SIG-M5 treated with dmso at 0.1 percent for 504 hours (cell line): ENCODE measurements at regions not wholly inside any gene's neighbourhood (a gene's known extent, or its start where the extent isn't known, plus 50 kb on each side); places are given as distances from the start of the nearest gene placed in this dataset.

Source experiments
- DNase-seq: peaks from one replicate; lab custom pipeline; 2025; ENCODE audit not compliant: unreplicated experiment; lab: John Stamatoyannopoulos, UW

DNA sequence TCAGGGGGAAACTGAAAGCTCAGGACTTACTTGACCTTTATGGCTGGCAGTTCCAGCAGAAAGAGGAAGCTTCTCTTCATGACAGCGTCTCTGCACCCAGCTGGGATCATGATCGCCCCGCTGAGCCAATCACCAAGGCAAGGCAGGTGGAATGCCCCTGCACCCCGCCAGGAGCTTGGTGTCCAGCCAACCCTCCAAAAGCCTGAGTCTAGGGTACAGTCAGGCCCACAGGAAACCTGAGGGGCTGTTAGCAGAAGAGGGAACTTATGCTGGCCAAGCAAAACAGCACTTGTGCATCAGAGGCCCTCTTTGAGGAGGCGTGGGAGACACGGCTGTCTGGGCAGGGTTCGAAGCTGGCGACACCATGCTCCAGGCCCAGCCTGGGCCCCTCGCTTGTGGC is 188.3 kb upstream of the GMDS start:
- DNase-seq = no peak

DNA sequence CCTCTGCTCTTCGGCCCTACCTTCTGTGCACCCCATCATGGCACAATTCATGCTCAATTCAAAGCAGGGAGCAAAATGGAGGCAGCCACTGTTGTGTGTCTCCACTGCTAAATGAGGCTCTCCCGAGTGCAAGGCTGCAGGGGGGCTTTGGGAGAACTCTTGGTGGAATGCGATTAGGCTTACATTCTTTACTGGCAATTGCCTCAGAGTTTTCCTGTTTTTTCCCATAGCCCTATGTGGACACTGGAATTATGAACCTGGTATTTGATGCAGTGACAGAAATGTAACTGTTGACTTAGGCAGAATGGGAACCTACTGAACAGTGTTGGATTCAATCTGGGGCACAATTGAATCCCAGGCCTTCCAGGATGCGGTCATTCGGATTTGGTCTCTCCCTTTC is 187.9 kb upstream of the GMDS start:
- DNase-seq = no peak

DNA sequence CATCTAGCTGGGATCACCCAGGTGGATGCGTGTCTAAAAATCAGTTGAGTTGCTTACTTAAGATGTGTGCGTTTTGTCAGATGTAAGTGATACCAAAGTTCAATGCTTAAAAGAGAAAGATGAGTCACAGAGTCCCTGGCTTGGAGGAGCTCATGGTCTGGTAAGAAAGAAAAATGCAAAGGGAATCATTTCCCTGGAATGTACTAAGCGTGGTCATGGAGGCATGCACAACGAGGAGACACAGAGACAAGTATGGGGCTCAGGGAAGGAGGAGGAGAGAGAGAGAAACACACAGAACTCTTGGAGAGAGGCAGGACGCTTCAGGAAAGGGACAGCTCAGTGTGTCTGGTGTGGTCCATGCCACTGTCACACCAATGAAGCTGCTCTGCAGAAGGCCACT is 186.9 kb upstream of the GMDS start:
- DNase-seq = peak; percentile 6

DNA sequence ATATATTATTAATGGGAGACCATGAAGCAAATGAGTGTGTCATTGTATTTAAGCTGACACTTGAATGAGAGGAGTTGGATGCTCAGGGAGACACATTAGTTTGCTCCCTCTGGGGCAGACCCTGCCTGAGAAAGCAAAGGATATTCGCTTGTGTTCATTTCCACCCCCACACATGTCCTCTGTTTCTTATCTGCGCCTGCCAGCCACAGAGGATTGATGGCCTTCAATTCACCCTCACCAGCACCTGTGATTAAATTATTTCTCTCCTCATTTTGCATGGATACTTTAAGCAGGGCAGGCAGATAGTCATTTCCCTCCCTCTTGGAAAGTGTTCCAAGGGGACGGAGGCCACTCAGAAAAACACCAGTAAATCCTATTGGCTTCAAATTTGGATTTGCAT is 185.2 kb upstream of the GMDS start:
- DNase-seq = no peak

DNA sequence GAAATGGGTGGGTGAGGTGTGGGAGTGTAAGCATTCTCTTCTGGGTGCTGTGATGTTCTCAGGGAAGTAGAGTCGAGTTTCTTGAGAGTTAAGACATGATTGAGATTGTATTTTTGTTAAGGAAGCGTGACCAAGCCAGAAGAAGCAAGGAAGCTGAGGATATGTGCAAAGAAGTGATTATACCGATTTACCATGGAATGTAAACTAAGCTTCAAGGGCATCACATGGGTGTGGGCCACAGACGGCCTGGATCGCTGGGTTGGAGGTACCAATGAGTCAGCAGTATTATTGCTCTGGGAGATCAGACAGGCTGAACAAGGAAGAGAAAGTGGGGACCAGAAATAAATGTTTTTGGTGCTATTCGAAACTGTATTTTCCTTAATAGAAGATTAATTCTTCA is 184.1 kb upstream of the GMDS start:
- no peak for DNase-seq

DNA sequence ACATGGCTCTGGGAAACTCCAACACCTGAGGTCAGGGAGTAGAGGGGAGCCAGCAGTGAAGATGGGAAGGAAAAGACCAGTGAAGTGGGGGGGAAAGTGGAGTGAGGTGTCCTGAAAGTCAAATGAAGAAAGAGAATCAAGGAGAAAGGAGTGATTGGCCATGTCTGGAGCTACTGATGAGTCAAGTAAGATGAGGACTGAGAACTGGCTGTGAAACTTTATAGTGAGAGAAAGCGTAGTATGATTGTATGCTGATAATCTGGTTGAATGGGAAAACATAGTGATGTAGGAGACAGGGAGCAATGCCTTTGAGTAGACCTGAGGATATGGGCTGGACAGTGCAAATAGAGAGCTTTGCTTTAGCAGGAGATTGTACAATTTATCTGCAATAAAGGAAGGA is 183.6 kb upstream of the GMDS start:
- no peak for DNase-seq

DNA sequence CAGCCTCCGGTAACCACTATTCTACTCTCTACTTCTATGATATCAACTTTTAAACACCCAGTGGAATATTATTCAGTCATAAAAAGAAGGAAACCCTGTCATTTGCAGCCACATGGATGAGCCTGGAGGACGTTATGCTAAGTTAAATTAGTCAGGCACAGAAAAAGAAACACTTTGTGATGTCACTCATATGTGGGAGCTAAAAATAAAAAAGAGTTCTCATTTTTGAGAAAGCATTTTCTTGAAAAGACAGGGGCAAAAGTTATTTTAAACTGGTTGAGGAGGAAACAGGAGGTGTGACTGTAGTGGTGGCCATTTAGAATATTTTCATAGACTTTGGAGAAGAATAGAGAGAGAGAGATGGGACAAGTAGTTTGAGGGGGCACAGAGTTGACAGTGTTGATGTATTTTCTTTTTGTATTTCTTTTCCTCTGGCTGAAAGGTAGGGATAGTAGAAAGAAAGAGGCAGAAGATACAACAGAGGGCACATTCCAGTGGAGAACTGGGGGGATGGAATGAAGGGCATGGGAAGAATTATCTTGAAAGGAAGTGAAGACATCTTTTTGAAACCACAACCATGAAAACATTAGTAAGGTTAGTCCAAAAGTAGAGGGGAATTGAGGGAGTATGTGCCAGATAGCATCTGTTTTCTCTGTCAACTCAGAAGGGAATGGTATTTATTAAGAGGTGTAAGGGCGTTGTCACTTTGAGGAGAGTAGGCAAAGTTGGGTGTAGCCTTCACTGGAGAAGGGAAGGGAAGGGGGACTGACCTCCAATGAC is 181.3 kb upstream of the GMDS start:
- DNase-seq = no peak

DNA sequence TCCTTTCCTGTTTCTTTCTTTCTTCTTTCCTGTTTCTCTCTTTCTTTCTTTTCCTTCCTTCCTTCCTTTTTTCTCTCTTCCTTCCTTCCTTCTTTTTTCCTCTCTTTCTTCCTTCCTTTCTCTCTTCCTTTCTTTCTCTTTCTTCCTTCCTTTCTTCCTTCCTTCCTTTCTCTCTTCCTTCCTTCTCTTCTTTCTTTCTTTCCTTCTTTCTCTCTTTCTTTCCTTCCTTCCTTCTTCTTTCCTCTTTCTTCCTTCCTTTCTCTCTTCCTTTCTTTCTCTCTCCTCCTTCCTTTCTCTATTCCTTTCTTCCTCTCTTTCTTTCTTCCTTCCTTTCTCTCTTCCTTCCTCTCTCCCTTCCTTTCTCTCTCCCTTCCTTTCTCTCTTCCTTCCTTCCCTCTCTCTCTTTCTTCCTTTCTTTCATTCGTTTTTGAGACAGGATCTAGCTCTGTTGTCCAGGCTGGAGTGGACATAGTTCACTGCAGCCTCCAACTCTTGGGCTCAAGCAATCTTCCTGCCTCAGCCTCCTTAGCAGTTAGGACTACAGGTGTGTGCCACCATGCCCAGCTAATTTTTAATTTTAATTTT is 170.8 kb upstream of the GMDS start:
- DNase-seq = no peak

DNA sequence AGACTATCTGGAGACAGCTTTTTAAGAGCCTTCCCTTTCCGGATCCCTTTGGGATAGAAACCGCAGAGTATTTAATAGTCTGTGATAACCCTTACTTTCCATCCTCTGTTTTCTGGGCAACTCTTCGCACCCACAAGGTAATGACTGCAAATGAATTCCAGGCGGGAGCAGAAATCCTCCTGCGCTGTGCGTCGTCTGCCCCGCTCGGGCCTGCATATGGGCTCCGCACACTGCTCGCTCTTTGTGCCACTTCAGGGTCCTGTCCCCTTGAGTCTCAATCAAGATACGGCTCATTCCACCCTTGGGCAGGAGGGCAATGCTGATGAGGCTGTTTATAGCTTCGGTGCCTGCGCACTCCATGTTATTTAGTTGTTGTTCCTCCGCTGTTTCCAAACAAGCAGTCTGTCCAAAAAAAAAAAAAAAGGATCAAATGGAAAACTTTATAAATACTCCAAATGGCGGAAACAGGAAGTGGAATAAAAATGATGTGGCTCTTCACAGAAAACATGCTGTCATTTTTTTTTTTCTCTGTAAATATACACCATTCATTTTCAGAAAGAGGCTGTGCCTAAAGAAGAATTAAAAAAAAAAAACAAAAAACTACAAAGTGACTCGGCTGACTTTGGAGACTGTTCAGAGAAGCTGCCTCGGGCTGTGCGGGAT is 169.6 kb upstream of the GMDS start:
- no peak for DNase-seq

DNA sequence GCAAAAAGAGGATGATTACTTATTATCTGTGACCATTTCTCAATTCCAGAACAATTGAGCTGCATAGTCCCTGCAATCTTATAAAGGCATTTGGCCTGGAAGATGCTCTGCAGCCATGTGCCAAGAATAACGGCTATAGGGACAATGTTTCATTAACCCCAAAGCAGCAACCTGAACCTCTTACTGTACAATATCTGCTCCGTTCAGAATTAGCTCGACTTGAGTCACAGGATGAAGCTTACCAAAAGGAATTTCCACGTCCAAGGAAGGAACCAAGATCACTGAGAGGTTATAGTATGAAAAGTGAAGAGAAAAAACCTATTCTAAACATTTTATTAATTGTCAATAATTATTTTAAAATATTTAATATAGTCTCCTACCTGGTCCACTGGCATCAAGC is 167.3 kb upstream of the GMDS start:
- no peak for DNase-seq

DNA sequence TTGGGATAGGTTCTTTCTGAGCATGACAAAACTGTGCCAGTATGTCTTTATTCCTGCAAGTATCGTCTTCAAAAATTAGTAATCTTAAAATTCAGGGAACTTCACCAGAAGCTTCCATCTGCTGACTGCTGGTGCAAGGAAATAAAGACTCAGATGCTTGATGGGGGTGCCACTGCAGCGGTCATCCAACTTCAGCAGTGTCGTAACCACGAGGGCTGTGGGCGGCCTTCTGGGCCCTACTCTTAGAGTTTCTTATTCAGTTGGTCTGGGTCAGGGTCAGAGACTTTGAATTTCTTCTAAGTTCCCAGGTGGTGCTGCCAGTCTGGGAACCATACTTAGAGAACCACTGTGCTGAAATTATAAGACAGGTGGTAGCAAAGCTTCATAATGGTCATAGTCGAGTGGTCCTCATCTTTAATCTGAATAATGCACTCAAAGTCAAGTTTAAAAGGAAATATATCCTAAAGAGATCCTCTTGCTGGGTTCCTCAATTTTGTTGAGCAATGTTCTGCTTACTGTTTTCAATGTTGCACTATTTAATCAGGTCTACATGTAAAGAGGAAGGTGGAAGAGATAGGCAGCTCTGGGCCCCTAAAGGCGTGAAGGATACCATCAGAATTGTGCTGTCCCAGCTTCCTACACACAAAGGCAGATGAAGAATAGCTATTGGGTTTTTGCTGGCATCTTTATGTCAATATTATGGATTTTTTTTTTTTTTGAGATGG is 165.4 kb upstream of the GMDS start:
- peak; percentile 2 for DNase-seq

DNA sequence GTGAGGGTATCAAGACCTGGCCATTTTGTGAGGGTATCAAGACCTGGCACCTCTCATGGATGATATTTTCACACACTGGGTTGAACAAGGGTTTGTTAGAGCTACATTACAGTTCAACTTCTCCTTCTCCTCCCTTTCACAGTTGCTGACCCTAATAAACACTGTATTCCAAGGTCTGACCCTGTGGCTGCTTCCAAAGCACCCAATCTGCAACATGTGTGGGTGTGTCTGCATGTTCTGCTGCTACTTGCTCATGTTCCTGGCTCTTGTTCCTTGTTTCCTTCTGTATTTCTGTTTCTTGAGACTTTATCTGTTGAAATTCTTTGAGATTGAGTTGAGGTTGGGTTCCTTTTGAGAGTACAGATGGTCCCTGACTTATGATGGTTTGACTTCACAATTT is 162.1 kb upstream of the GMDS start:
- DNase-seq = no peak

DNA sequence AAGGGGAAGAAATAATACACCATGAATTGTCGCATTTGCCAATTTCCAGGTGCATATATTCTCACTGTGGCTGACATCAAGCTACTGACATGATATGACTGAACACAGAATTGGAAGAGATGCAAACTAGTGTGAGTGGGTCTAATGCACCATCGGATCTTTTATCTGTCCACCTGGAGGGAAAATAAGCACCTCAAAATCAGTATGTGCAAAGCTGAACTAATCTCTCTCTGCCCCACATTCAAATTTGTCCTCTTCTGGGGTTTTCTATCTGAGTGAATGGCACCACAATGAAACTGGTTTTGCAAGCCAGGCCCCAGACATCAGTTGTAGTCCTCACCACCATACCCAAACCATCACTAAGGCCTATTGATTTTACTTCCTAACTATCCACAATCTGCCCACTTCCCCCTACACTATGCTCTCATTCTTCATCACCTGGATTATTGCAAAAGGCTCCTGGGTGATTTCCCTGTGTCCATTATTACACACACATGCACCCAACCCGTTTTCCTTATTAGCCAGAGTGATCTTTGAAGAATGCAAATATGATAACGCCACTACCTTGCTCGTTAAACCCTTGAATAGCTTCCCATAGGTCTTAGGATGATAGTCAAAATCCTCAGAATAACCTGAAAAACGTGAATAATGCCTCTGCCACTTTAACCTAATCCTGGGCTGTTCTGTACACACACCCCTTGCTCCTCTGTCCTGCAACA is 159.0 kb upstream of the GMDS start:
- no peak for DNase-seq

DNA sequence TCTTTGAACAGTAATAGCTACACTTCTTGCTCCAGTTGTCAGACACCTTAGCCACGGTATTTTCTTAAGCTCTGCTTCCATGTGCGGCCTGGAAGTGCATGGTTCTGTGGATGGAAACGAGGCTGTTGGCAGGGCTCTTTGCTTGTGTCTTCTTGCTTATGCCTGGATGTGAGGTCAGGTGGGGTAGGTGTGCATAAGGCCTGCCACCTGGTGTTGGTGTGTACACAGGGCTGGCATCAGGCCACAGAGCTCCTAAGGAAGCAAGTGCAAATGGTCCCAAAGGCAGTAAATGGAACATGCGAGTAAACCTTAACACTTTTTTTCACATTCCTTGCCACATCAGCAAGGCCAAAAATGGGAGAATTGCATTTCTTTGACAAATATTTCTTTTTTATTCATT is 158.1 kb upstream of the GMDS start:
- DNase-seq = no peak

DNA sequence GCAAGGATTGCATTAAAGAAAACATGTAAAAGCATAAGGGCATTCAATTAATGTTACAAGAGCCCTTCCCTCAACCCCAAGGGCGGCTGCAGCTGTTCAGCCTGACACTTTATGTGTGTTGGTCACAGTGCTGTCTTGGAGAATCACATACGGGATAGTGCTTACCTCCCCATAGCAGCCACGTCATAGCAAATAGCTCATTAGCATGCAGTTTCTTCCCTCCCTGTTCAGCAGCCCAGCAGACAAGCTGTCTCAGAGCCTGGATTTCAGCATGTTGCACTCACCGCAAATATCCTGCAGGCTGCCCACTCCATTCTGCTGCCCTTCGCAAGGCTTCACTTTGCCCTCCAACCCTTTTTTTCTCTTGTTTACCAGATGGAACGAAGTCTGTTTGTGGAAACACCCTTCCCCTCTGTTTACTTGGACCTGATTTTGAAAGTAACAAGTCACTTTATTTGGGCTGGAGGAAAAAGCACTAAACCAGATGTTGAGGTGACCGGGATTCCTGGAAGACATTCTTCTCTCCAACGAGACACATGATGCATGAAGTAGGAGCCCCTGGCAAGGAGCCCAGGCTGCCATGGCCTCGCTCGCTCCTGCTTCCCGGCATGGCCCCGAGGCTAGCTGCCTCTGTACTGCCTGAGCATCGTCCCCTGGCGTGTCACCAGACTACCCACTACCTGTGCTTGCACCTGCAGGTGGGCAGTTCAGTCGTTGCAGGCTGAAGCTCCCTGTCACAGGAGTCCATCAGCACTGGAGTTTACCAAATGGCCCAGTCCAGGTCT is 151.6 kb upstream of the GMDS start:
- DNase-seq = no peak

DNA sequence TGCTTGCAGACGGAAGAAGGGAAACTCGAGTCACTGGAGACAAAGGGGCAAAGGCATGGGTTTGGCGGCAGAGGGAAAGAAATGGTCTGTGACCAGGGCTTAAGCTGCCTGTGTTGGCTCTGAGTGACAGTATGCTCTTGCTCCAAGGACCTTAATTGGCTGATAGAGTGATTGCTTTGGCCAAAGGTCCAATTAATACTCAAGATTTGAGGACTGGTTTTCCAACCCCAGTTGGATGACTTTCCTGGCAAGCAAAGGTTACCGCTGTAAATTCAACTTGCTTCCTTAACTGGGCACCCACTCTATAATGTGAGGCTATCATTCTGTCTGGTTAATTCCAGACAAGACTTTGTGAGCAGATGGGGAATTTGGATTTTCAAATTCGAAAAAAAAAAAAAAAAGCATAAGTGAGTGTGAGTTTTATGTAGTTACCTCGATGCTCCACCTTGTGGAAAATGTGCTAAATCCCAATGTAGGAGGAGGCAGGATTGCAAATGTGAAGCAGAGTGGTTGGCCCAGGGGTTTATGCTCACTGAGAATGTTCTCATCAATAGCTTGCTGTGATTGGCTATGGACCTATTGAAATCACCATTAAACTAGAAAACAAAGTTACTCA is 150.7 kb upstream of the GMDS start:
- no peak for DNase-seq

DNA sequence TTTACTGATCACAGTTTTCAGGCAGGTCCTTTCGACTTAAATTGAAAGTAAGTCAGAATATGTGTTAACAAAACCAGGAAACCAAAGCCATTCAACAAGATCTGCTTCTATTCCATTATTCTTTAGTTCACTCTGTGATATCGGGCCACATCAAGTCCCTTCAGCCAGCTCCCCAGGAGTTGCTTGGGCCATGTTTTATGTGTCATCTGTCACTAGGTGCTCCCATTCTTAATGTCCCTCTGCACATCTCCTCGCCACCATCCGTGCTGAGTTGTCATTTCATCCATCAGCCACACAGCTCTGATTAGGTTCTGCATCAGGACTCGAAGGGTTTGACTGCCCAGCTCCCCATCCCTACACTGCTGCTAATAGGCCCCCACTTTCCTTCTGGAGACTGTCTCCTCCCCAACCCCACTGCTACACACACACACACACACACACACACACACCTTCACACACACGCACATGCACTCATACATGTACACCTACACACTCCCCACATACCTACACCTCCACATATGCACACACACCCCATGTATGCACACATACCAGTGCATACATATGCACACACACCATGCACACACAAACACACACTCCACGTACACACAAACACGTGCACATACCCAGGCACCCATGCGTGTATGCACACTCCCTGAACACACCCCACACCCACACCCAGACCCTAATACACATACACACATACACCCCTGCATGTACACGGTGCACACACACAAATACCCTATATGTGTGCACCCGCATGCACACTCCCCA is 143.3 kb upstream of the GMDS start:
- no peak for DNase-seq

DNA sequence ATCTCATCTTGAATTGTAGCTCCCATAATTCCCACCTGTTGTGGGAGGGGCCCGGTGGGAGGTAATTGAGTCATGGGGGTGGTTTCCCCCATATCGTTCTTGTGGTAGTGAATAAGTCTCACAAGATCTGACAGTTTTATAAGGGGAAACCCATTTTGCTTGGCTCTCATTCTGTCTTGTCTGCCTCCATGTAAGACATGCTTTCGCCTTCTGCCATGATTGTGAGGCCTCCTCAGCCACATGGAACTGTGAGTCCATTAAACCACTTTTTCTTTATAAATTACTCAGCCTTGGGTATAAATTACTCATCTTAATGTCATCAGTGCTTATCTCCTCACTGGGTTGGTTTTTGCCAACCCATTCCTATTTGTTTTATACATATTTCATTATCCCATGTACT is 142.0 kb upstream of the GMDS start:
- DNase-seq = no peak

DNA sequence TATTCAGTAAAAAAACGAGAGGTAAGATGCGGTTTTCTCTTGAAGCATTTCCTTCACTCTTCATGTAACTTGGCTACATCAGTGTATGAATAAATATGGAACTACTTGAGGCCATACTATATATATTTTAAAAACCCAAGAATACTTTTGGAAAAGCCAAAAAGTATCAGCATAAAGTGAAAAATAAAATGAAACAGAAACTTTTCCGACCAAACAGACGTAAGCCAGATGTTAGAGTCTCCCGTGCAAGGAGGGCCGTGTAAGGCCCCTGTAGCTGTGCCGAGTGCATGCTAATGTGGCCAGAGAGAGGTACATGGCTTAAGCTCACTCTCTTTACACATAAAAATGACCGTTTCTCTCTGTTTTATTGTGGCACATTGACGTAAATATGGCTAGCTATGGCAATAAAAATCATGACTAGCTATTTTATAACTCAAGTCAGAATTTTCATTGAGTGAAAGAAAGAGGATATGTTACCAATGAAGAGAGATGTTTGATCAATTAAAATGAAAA is 140.1 kb upstream of the GMDS start:
- no peak for DNase-seq
